HepG2 (cell line): ENCODE measurements at regions not wholly inside any gene's neighbourhood (a gene's known extent, or its start where the extent isn't known, plus 50 kb on each side); places are given as distances from the start of the nearest gene placed in this dataset.

Source experiments
- CEBPB ChIP-seq: IDR thresholded peaks from 2 replicates; pipeline ENCODE4 v1.6.1; 2011; ENCODE audit warnings: low read depth, low read length, improper control_type of control experiment, borderline replicate concordance
- CENPBD1 ChIP-seq: sonication (generic); formaldehyde crosslinking; IDR thresholded peaks from 2 replicates; pipeline ENCODE4 v1.8.0; 2022; ENCODE audit warnings: missing genetic modification reagents, low read depth, mild to moderate bottlenecking, borderline replicate concordance
- CHD4 ChIP-seq: fragments of 200-600 bp; sonication (generic); IDR thresholded peaks from 2 replicates; pipeline ENCODE4 v1.7.0; 2017; ENCODE audit warnings: mild to moderate bottlenecking, low read length, borderline replicate concordance
- ELF3 ChIP-seq: IDR thresholded peaks from 2 replicates; pipeline ENCODE4 v1.6.1; 2016; ENCODE audit warnings: missing genetic modification reagents, missing compliant biosample characterization
- ELF4 ChIP-seq: sonication (generic); formaldehyde crosslinking; IDR thresholded peaks from 2 replicates; pipeline ENCODE4 v1.5.0; 2020; ENCODE audit warnings: missing genetic modification reagents, mild to moderate bottlenecking, moderate library complexity, borderline replicate concordance
- ETV6 ChIP-seq: sonication (generic); formaldehyde crosslinking; conservative IDR thresholded peaks from 2 replicates; pipeline ENCODE4 v1.4.0; 2020; ENCODE audit warnings: missing genetic modification reagents
- FOXC1 ChIP-seq: sonication (generic); formaldehyde crosslinking; IDR thresholded peaks from 2 replicates; pipeline ENCODE4 v1.8.0; 2022; ENCODE audit warnings: mild to moderate bottlenecking, missing genetic modification reagents, borderline replicate concordance
- GLI4 ChIP-seq: sonication (generic); formaldehyde crosslinking; IDR thresholded peaks from 2 replicates; pipeline ENCODE4 v1.5.1; 2020; ENCODE audit warnings: missing genetic modification reagents, mild to moderate bottlenecking, moderate library complexity, borderline replicate concordance
- IKZF4 ChIP-seq: sonication (generic); formaldehyde crosslinking; IDR thresholded peaks from 2 replicates; pipeline ENCODE4 v1.5.1; 2020; ENCODE audit warnings: borderline replicate concordance, mild to moderate bottlenecking, low read depth, missing genetic modification reagents; ENCODE audit errors: not compliant biosample characterization
- KLF16 ChIP-seq, 2 experiments: sonication (generic) in 1 of 2; formaldehyde crosslinking in 1 of 2; IDR thresholded peaks; 2 replicates each; pipeline versions ENCODE4 v1.6.1 to v1.8.0; 2016 to 2023; ENCODE audit warnings: missing genetic modification reagents in 2 of 2, missing compliant biosample characterization in 1 of 2
- MAZ ChIP-seq, 2 experiments: sonication (generic) in 1 of 2; formaldehyde crosslinking in 1 of 2; IDR thresholded peaks; 2 replicates each; pipeline versions ENCODE4 v1.5.0 to v1.6.1; 2012 to 2020; ENCODE audit warnings: low read depth in 2 of 2, mild to moderate bottlenecking in 2 of 2, borderline replicate concordance in 1 of 2, improper control_type of control experiment in 1 of 2, low read length in 1 of 2, missing genetic modification reagents in 1 of 2, moderate library complexity in 1 of 2
- RAD21 ChIP-seq: fragments of 450-650 bp; formaldehyde crosslinking; IDR thresholded peaks from 2 replicates; pipeline ENCODE4 v1.5.0; 2020; ENCODE audit warnings: mild to moderate bottlenecking
- RARG ChIP-seq: sonication (generic); formaldehyde crosslinking; IDR thresholded peaks from 2 replicates; pipeline ENCODE4 v1.4.0; 2020; ENCODE audit warnings: low read depth, mild to moderate bottlenecking, missing genetic modification reagents
- RBM22 ChIP-seq: fragments of 200-400 bp; formaldehyde crosslinking; optimal IDR thresholded peaks from 2 replicates; pipeline ENCODE3; 2017; ENCODE audit warnings: mild to moderate bottlenecking, low read length, moderate library complexity
- SRSF1 ChIP-seq: fragments of 200-400 bp; formaldehyde crosslinking; optimal IDR thresholded peaks from 2 replicates; pipeline ENCODE3; 2017; ENCODE audit warnings: mild to moderate bottlenecking, low read depth, low read length, moderate library complexity
- ZNF256 ChIP-seq: sonication (generic); formaldehyde crosslinking; conservative IDR thresholded peaks from 2 replicates; pipeline ENCODE4 v1.4.0; 2020; ENCODE audit warnings: missing genetic modification reagents
- ZNF3 ChIP-seq: IDR thresholded peaks from 2 replicates; pipeline ENCODE4 v1.7.0; 2017; ENCODE audit warnings: inconsistent platforms
- ZNF839 ChIP-seq: sonication (generic); formaldehyde crosslinking; IDR thresholded peaks from 2 replicates; pipeline ENCODE4 v1.4.0; 2020; ENCODE audit warnings: missing genetic modification reagents, mild to moderate bottlenecking, borderline replicate concordance
- TF ChIP-seq, protein P1 (sequence below): sonication (generic); formaldehyde crosslinking; IDR thresholded peaks from 2 replicates; pipeline ENCODE4 v1.8.1; 2023; ENCODE audit warnings: missing genetic modification reagents, mild to moderate bottlenecking, borderline replicate concordance
- TF ChIP-seq, protein P2 (sequence below): IDR thresholded peaks from 2 replicates; pipeline ENCODE4 v1.6.1; 2016
- TF ChIP-seq, protein P3 (sequence below): sonication (generic); formaldehyde crosslinking; IDR thresholded peaks from 2 replicates; pipeline ENCODE4 v1.4.0; 2020; ENCODE audit warnings: missing genetic modification reagents

DNA sequence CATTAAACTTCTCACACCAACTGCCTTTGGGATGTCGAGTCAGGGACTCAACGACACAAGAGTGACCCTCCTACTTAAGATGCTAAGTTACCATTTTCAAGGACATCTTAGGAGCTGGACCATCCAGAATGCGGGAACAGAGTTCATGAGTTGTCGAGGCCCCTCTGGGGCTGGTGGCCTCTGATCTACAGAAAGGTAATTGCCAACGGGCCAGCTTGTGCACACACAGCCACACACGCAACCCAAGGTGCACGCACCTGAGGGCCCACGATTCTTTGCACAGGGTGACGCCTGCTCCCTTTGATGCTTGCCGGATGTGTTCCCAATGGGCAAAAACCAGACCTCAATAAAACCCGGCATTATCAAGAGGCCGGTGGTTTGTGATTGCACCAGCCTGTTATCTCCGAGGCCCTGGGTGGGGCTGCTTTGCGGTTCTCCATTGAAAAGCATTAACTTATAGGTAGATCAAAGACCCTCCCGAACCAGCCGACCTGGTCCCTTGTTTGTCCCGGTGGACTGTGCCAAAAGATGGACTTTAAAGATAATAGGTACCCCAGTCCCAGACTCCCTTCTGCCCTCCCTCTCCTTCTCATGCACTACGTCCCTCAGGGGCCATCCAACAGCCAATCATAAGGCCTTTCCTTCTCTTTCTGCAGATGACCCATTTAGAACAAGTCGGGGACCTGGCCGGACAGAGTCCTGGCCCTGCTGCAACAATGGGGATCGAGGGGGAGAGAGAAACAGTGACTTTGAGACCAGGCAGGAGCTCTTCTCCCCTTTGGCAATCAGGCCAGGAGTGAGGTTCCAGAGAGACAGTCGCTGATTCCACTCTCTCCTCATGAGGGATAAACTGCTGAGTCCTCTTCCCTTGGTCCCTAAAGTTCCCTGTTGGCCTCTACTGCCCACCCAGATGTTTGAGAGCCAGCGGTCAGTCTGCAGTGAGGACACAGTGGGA lies 292.5 kb downstream of the SOX9 start (continued):
- TF ChIP-seq KLF16 (CRISPR knock-in tag; IDR thresholded peaks at IDR 0.05) (peak in 1 of 2 experiments; percentile 93; a peak in 1 of 4 replicates), ELF3 (CRISPR knock-in tag) (peak; percentile 84), RARG (CRISPR knock-in tag) (no peak), SRSF1 (no peak), MAZ (IDR thresholded peaks at IDR 0.05; ENCODE audit: borderline replicate concordance, low read depth, low read length) (no peak), MAZ (CRISPR knock-in tag; IDR thresholded peaks at IDR 0.05; ENCODE audit: low read depth) (peak; percentile 76), CENPBD1 (CRISPR knock-in tag) (no peak), CHD4 (no peak; the same call in 1 of the 2 replicates), GLI4 (CRISPR knock-in tag) (no peak), ZNF3 (CRISPR knock-in tag) (peak; percentile 40; the same call in 1 of the 2 replicates), IKZF4 (CRISPR knock-in tag) (no peak), ELF4 (CRISPR knock-in tag) (no peak), ETV6 (CRISPR knock-in tag) (peak; percentile 61; the same call in 1 of the 2 replicates), CEBPB (peak; percentile 70), ZNF256 (CRISPR knock-in tag) (peak; percentile 87; the same call in 1 of the 2 replicates), RAD21 (CRISPR knock-in tag) (peak; percentile 76), RBM22 (peak; percentile 94), ZNF839 (no peak), FOXC1 (CRISPR knock-in tag) (peak; percentile 42; the same call in 1 of the 2 replicates)
- TF ChIP-seq, protein P1, sequence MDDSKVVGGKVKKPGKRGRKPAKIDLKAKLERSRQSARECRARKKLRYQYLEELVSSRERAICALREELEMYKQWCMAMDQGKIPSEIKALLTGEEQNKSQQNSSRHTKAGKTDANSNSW (CRISPR knock-in tag): peak; percentile 59; the same call in 1 of the 2 replicates
- TF ChIP-seq, protein P2, sequence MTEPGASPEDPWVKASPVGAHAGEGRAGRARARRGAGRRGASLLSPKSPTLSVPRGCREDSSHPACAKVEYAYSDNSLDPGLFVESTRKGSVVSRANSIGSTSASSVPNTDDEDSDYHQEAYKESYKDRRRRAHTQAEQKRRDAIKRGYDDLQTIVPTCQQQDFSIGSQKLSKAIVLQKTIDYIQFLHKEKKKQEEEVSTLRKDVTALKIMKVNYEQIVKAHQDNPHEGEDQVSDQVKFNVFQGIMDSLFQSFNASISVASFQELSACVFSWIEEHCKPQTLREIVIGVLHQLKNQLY (CRISPR knock-in tag): peak; percentile 98
- TF ChIP-seq, protein P3, sequence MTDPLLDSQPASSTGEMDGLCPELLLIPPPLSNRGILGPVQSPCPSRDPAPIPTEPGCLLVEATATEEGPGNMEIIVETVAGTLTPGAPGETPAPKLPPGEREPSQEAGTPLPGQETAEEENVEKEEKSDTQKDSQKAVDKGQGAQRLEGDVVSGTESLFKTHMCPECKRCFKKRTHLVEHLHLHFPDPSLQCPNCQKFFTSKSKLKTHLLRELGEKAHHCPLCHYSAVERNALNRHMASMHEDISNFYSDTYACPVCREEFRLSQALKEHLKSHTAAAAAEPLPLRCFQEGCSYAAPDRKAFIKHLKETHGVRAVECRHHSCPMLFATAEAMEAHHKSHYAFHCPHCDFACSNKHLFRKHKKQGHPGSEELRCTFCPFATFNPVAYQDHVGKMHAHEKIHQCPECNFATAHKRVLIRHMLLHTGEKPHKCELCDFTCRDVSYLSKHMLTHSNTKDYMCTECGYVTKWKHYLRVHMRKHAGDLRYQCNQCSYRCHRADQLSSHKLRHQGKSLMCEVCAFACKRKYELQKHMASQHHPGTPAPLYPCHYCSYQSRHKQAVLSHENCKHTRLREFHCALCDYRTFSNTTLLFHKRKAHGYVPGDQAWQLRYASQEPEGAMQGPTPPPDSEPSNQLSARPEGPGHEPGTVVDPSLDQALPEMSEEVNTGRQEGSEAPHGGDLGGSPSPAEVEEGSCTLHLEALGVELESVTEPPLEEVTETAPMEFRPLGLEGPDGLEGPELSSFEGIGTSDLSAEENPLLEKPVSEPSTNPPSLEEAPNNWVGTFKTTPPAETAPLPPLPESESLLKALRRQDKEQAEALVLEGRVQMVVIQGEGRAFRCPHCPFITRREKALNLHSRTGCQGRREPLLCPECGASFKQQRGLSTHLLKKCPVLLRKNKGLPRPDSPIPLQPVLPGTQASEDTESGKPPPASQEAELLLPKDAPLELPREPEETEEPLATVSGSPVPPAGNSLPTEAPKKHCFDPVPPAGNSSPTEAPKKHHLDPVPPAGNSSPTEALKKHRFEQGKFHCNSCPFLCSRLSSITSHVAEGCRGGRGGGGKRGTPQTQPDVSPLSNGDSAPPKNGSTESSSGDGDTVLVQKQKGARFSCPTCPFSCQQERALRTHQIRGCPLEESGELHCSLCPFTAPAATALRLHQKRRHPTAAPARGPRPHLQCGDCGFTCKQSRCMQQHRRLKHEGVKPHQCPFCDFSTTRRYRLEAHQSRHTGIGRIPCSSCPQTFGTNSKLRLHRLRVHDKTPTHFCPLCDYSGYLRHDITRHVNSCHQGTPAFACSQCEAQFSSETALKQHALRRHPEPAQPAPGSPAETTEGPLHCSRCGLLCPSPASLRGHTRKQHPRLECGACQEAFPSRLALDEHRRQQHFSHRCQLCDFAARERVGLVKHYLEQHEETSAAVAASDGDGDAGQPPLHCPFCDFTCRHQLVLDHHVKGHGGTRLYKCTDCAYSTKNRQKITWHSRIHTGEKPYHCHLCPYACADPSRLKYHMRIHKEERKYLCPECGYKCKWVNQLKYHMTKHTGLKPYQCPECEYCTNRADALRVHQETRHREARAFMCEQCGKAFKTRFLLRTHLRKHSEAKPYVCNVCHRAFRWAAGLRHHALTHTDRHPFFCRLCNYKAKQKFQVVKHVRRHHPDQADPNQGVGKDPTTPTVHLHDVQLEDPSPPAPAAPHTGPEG (CRISPR knock-in tag): peak; percentile 79; the same call in 1 of the 2 replicates
